Activated naive CD4-positive, alpha-beta T cell treated with anti-CD3 and anti-CD28 coated beads, Interleukin-2, amount 50 U/mL, for 72 hours (primary cell): ENCODE measurements at regions not wholly inside any gene's neighbourhood (a gene's known extent, or its start where the extent isn't known, plus 50 kb on each side); places are given as distances from the start of the nearest gene placed in this dataset.

Source experiments
- ATAC-seq, 2 donors: fragments of 150-1000 bp; cut with Tn5 transposase; 2 replicates each; pipeline ENCODE4 v1.10.0; 2021; ENCODE audit warnings: mild to moderate bottlenecking in 2 of 2, moderate library complexity in 2 of 2
- DNase-seq, 2 donors: peaks; one replicate each; pipeline ENCODE4 v3.0.0; 2021 to 2022; ENCODE audit warnings: low spot score in 2 of 2
- H3K27ac Mint-ChIP-seq, 2 donors: one replicate each; pipeline ENCODE4 v1.8.0; 2022; ENCODE audit warnings: mild to moderate bottlenecking in 2 of 2, mixed read lengths in 2 of 2
- H3K36me3 Mint-ChIP-seq, 2 donors: one replicate each; pipeline ENCODE4 v1.8.0; 2022; ENCODE audit warnings: mixed read lengths in 2 of 2
- H3K9me3 Mint-ChIP-seq, 2 donors: one replicate each; pipeline ENCODE4 v1.8.0; 2022; ENCODE audit warnings: mixed read lengths in 2 of 2

GRCh38 chr17:54235571-54235970 lies 412.8 kb downstream of the KIF2B start:
- no peak for DNase-seq
- H3K36me3 Mint-ChIP-seq, result no peaks in the 10 kb centered on the region
- H3K27ac Mint-ChIP-seq, result no peak overlapping the region
- ATAC-seq, result no peak
- peaks cover 13 to 16% of the 10 kb centered on the region in 2 donors for H3K9me3 Mint-ChIP-seq

- Mint-ChIP-seq H3K36me3 (no peaks in the 10 kb centered on the region), H3K27ac (no peak overlapping the region), H3K9me3 (peaks cover 13 to 22% of the 10 kb centered on the region in 2 donors)
- ATAC-seq (no peak), DNase-seq (no peak)
These were observed 415.3 kb downstream of the KIF2B start for GRCh38 chr17:54237911-54238515.

- Mint-ChIP-seq H3K27ac (no peak overlapping the region), H3K9me3 (peaks cover 13 to 19% of the 10 kb centered on the region in 2 donors)
- no peak for ATAC-seq
These were observed 416.6 kb downstream of the KIF2B start for GRCh38 chr17:54239291-54239690.

GRCh38 chr17:54255696-54256095 lies 433.0 kb downstream of the KIF2B start:
- no peak for ATAC-seq
- Mint-ChIP-seq H3K27ac (no peak overlapping the region), H3K36me3 (no peaks in the 10 kb centered on the region), H3K9me3 (peaks cover 3 to 5% of the 10 kb centered on the region in 2 donors)
- DNase-seq, result no peak

More at GRCh38 chr17:54239291-54239690, 416.6 kb downstream of the KIF2B start:
- H3K36me3 Mint-ChIP-seq, result no peaks in the 10 kb centered on the region
- no peak for DNase-seq

- Mint-ChIP-seq H3K9me3 (peaks cover 7 to 9% of the 10 kb centered on the region in 2 donors), H3K27ac (no peak overlapping the region), H3K36me3 (no peaks in the 10 kb centered on the region)
- ATAC-seq (no peak), DNase-seq (no peak)
These were observed 433.7 kb downstream of the KIF2B start for GRCh38 chr17:54256401-54256929.

GRCh38 chr17:54257440-54257839 lies 434.7 kb downstream of the KIF2B start:
- ATAC-seq, result no peak
- H3K36me3 Mint-ChIP-seq, result no peaks in the 10 kb centered on the region
- H3K27ac Mint-ChIP-seq, result no peak overlapping the region
- peaks cover 9 to 10% of the 10 kb centered on the region in 2 donors for H3K9me3 Mint-ChIP-seq
- DNase-seq, result no peak

GRCh38 chr17:54259476-54259875 lies 436.7 kb downstream of the KIF2B start:
- ATAC-seq, result no peak
- peaks cover 0 to 8% of the 10 kb centered on the region in 2 donors for H3K36me3 Mint-ChIP-seq

GRCh38 chr17:54261465-54261864 lies 438.7 kb downstream of the KIF2B start:
- no peak for DNase-seq
- ATAC-seq, result no peak
- Mint-ChIP-seq H3K27ac (no peak overlapping the region), H3K36me3 (peaks cover 0 to 11% of the 10 kb centered on the region in 2 donors), H3K9me3 (peaks cover 22 to 23% of the 10 kb centered on the region in 2 donors)

More at GRCh38 chr17:54259476-54259875, 436.7 kb downstream of the KIF2B start:
- Mint-ChIP-seq H3K27ac (no peak overlapping the region), H3K9me3 (peaks cover 17 to 19% of the 10 kb centered on the region in 2 donors)
- no peak for DNase-seq

GRCh38 chr17:54269881-54270280 lies 447.2 kb downstream of the KIF2B start:
- no peaks in the 10 kb centered on the region for H3K36me3 Mint-ChIP-seq
- ATAC-seq, result no peak
- H3K9me3 Mint-ChIP-seq, result peaks cover 12 to 28% of the 10 kb centered on the region in 2 donors
- DNase-seq, result no peak
- H3K27ac Mint-ChIP-seq, result no peak overlapping the region

- ATAC-seq (no peak), DNase-seq (no peak)
- Mint-ChIP-seq H3K27ac (no peak overlapping the region), H3K9me3 (peaks cover 12 to 28% of the 10 kb centered on the region in 2 donors), H3K36me3 (no peaks in the 10 kb centered on the region)
These were observed 447.8 kb downstream of the KIF2B start for GRCh38 chr17:54270499-54270898.

GRCh38 chr17:54277868-54278267 lies 455.1 kb downstream of the KIF2B start:
- Mint-ChIP-seq H3K36me3 (no peaks in the 10 kb centered on the region), H3K9me3 (peaks cover 4 to 14% of the 10 kb centered on the region in 2 donors), H3K27ac (no peak overlapping the region)
- DNase-seq, result no peak
- no peak for ATAC-seq

- ATAC-seq (no peak), DNase-seq (no peak)
- peaks cover 12 to 18% of the 10 kb centered on the region in 2 donors for H3K9me3 Mint-ChIP-seq
- H3K27ac Mint-ChIP-seq, result no peak overlapping the region
- no peaks in the 10 kb centered on the region for H3K36me3 Mint-ChIP-seq
These were observed 458.0 kb downstream of the KIF2B start for GRCh38 chr17:54280741-54281140.

- Mint-ChIP-seq H3K9me3 (peaks cover 13 to 15% of the 10 kb centered on the region in 2 donors), H3K36me3 (no peaks in the 10 kb centered on the region), H3K27ac (no peak overlapping the region)
- no peak for ATAC-seq
- no peak for DNase-seq
These were observed 460.2 kb downstream of the KIF2B start for GRCh38 chr17:54282886-54283285.

- DNase-seq, result no peak
- Mint-ChIP-seq H3K9me3 (peaks cover 5% of the 10 kb centered on the region in 2 donors), H3K36me3 (no peaks in the 10 kb centered on the region), H3K27ac (no peak overlapping the region)
- ATAC-seq, result no peak
These were observed 484.6 kb downstream of the KIF2B start for GRCh38 chr17:54307351-54307750.

- Mint-ChIP-seq H3K9me3 (peaks cover 24% of the 10 kb centered on the region in 2 donors), H3K36me3 (peaks cover 0 to 11% of the 10 kb centered on the region in 2 donors), H3K27ac (no peak overlapping the region)
- ATAC-seq (no peak), DNase-seq (no peak)
These were observed 502.1 kb downstream of the KIF2B start for GRCh38 chr17:54324813-54325212.

GRCh38 chr17:54339731-54340130 lies 517.0 kb downstream of the KIF2B start:
- H3K9me3 Mint-ChIP-seq, result peaks cover 8 to 12% of the 10 kb centered on the region in 2 donors
- no peak overlapping the region for H3K27ac Mint-ChIP-seq
- no peak for ATAC-seq
- no peak for DNase-seq
- H3K36me3 Mint-ChIP-seq, result no peaks in the 10 kb centered on the region

- Mint-ChIP-seq H3K9me3 (peaks cover 3 to 15% of the 10 kb centered on the region in 2 donors), H3K27ac (no peak overlapping the region), H3K36me3 (no peaks in the 10 kb centered on the region)
- ATAC-seq, result no peak
- no peak for DNase-seq
These were observed 524.8 kb downstream of the KIF2B start for GRCh38 chr17:54347495-54347894.

GRCh38 chr17:54348234-54348633 lies 525.5 kb downstream of the KIF2B start:
- H3K27ac Mint-ChIP-seq, result no peak overlapping the region
- peaks cover 3 to 15% of the 10 kb centered on the region in 2 donors for H3K9me3 Mint-ChIP-seq
- ATAC-seq, result no peak
- no peaks in the 10 kb centered on the region for H3K36me3 Mint-ChIP-seq
- no peak for DNase-seq
